GM11168 (cell line): ENCODE measurements at regions not wholly inside any gene's neighbourhood (a gene's known extent, or its start where the extent isn't known, plus 50 kb on each side); places are given as distances from the start of the nearest gene placed in this dataset.

Experiments
- in situ Hi-C: fragments of 300-500 bp; cut with MboI; formaldehyde crosslinking; loops from one replicate; pipeline ENCODE4 v1.12.0; 2022; ENCODE audit warnings: low sequenced_read_pairs; ENCODE audit not compliant: unreplicated experiment

DNA sequence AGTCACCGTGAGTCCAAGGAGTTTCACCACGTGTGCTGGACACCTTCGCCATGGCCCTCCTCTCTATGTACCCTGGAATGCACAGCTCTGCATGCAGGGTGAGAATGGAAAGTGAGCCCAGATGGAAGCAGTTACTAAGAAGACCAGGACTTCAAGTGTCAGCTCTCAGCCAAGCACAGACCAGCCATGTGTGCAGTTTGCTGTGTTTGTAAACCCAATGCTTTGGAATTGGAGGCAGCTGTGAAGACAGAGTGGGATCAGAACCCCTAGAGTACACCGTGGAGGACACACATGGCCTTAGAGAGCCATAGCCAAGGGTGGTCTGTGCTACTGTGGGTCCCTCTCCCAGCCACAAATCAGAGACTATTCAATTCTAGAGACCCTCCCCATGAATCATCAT lies 655.5 kb upstream of the ID2 start:
- in situ Hi-C loops = no loop called here

DNA sequence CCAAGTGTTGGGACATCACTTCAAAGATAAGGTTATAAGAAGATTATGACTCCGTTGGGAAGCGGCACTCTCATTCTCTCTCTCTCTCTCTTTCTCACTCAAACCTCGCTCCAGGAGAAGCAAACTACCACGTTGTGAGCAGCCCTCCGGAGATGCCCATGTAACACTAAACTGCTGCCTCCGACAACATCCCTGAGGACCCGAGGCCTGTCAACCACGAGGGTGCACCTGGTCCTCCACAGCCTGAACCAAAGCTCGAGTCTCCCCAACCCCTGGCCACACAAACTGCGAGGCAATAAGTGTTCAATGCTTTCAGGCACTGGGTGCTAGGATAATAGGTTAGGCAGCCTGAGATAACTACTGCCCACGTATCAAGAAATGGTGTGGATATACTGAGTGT lies 654.5 kb upstream of the ID2 start:
- in situ Hi-C loops = no loop called here

DNA sequence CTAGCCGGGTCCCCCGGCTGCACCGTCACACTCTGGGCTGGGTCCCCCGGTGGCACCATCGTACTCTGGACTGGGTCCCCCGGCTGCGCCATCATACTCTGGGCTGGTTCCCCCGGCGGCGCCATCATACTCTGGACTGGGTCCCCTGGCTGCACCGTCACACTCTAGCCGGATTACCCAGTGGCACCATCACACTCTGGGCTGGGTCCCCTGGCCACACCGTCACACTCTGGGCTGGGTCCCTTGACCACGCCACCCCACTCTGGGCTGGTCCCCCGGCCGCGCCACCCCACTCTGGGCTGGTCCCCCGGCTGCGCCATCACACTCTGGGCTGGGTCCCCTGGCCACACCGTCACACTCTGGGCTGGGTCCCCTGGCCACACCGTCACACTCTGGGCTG lies 653.8 kb upstream of the ID2 start:
- in situ Hi-C loops = no loop called here

DNA sequence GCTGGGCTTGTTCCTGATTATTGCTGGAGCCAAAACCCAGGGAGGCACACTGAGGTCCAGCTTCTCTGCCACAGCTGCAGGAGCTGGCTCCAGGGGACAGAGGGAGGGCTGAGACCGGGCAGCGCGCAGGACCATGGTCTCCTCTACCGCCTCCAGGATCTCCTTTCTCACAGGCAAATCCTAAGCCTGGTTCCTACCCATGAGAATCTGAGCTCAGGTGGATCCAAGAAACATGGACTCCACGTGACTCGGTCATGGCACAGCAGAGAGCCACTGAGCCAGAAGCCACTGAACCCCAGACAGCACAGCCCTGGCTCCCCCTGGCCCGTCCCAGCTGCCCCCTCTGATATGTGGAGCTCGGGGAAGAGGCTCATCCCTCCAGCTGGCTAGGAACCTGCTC lies 653.4 kb upstream of the ID2 start:
- in situ Hi-C loops = no loop called here

DNA sequence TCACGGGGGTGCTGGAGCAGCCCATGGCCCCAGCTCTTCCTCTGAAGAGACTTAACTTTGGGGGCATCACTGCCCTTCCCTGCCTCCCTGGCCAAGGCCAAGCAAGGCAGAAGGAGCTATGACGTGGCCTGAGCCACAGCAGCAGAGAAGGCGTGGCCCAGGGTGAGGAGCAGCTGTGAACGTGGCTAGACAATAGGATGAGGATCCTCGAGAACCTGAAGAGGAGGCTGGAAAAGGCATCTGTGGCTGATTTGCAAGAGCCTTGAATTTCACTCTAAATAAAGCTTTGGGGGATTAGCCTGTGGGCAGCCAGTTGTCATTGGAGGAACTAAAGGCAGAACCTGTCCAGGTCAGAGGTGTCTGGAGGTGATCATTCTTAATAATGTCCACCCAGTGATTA lies 652.9 kb upstream of the ID2 start:
- in situ Hi-C loops = no loop called here

DNA sequence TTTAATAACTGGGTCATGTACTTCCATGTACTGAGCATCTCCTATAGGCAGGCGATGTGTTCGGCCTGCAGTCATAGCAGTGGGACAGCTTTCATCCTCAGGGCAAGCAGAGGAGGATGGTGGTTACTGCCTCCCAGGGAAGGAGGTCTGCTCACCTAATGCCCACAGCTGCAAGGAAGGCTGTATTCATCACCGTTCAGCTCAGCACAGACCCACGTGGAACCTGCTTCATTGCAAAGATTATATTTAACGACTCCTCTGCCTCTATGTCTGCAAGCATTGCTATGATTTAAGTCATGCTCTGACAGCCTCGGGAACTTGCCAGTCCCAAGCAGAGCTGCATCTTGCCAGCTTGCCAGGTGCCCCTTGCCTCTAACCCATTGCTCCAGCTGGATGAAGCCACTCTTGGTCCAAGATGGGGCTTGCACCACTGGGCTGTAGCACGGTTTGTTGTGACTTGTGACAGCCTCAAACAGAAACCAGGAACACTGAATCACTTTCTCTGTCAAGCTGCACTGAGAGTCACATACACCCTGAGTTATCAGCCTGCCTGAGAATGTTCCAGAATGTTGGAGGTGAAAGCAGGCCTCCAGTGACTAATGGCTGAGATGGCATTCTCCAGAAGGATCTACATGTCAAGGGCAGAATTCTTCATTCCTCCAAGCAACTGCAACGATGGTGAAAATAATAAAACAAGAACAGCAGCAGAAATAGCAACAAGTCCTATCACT lies 651.1 kb upstream of the ID2 start:
- in situ Hi-C loops = no loop called here

DNA sequence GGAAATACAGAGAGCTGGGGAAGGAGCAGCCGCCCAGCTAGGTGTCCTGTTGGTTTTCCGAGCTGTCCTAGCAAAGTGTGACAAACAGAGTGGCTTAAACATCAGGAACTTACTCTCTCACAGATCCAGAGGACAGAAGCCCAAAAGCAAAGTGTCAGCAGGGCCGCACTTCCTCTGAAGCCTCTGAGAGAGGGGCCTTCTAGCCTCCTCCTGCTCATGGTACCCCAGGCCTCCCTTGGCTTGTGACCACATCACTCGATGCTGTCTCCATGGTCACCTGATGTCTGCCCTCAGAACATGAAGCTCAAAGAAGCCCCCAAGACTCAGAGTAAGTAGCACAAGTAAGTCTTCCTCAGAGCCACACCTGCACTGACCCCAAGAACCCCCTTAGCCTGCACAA lies 650.5 kb upstream of the ID2 start:
- in situ Hi-C loops = no loop called here

DNA sequence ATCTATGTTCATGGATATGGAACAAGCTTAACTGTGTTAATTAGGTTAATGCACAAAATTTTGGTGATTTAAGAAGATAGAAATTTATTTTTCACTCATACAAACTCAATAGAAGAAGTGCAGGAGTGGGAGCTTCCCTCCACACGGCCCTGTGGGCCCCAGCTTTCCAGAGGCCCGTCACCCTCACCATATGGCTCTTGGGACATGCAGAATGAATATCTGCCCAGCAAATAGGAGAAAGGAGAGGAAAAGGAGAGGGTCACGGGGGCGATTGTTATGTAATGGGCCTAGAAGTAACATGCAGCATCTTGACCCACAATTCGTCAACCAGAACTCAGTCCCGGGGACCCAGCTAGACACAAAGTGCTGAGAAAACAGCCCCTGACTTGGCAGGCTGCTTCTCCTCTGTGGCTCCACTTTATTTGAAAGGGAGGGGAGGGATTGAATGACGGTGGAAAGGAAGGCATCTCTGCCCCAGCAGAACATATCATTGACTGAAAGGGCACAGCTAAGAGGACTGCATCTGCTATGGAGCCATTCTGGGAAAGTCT lies 648.2 kb upstream of the ID2 start:
- in situ Hi-C loops = no loop called here

DNA sequence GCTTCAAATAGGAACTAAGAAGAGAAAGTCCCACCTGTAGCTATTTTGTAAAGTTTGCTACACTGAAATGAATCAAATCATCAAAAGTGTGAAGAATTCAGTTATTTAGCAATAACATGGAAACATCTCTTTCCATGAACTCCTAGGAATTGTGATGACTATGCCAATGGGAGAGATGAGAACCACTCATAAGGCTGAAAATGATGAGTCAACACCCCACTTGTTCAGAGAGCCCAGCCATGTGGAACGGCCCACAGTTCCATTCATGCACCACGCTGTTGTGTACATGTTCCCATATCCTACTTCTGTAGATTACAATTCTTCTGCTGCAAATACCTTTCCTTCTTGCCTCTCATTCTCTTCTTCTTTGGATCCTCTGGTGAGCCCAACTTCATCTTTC lies 645.5 kb upstream of the ID2 start:
- in situ Hi-C loops = no loop called here

DNA sequence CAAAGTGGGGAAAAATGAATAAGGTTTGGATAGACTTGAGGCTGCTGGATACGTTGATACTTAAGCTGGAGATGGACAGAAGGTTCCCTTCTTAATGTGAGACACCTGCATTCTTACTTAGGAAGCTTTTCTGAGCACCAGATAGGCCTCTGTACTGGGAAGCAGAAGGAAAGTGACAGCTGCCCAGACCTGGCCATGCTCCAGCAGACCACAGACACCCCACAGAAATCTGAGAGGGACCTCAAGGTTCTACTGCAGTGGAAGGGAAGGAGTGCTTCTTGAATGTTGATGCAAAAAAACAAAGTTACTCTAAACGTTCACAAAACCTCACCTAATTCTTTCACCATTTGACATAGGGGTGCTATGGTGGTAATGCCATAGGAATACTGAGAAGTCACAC lies 642.1 kb upstream of the ID2 start:
- in situ Hi-C loops = no loop called here

DNA sequence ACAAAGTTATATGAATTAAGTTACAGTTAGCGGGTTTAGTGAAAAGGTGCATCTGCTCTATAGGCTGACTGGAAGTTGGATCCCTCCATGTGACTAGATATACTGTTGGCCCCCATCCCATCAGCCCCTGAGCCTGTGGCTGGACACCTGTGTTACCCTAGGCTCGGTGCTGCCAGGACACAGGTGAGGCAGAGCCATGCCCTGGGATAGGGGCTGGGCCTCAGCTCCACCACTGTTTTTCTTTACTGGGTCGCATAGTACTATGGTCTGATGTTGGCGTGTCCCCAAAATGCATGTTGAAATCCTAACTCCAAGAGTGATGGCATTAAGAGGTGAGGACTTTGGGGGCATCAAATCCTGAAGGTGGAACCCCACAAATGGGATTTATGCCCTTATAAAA lies 638.6 kb upstream of the ID2 start:
- in situ Hi-C loops = no loop called here

DNA sequence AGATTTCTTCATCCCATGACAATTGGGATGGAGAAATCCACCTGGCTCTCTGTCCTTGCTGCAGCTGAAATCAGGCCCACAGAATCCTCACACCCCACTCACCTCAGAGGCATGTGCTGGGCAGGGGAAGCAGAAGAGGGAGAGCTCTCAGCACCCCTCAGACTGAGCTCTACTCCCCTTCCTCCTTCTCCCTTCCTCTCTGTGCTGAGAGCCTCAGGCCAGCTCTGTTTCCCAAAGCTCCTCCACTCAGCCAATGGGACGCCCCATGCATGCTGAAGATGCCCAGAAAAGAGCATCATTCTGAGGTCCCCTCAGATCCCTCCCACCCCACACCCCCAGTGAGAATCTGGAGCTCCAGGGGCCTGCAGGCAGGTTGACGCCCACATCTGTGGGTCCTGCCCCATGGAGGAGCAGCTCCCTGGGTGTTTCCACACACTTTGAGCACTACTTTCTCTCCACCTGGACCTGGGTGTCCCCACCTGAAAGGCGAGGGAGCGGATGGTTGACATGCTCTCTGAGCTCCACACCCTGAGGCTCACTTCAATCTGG lies 637.7 kb upstream of the ID2 start:
- in situ Hi-C loops = no loop called here

DNA sequence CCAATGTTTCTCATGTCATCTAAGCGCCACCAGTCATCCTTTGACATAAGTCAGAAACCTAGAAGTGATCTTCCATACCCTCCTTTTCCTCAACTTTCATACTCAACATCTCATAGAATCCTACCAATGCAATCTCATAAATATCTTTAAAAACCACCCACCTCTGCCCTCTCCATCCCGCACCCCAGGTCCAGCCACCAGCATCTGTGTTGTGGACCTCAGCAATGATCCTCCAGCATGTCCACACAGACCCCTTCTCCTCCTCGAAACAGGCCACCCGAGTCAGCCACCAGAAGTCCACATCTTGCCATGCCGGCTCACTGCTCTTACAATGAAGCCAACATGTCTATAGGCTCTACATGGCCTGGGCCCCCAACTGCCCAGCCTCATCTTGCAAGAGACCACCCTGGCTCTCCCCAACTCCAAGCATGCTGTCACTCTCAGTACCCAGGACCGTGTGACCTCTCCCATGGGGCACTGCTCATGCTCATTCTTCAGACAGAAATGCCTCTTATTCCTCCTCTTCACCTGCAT lies 636.7 kb upstream of the ID2 start:
- in situ Hi-C loops = no loop called here

DNA sequence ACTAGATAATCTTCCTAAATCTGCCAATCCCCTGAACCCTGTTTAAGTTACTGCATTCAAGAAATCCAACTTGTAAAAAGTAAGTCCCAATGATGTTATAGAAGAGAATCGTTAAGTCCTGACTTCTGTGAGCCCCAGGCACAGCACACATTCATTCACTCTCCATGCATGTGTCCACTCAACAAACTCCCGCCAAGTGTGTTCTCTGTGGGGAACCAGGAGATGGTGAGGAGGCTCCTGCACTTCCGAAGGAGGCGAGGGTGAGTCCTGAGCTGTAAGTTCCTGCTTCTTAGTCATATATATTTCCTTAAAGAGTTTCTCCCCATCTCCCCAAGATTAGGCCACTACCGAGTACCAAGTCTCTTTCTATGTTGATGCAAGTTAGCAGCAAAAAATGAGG lies 635.0 kb upstream of the ID2 start:
- in situ Hi-C loops = no loop called here

DNA sequence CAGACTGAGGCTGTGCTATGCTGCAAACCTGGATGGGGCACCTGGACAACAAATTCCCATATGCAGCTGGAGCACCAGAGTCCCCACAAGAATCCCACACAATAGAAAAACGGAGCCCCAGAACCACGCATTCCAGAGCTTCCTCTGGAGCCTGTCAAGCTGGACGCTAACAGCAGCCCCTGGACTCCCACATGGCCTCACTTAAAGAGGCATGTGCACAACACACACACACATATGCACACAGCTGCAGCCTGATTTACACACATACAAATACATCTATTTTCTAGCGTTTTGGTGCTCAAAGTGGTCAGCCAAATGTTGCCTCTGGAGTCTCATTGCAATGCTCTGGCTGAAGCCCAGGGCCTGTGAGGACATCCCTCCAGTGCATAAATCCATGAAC lies 632.7 kb upstream of the ID2 start:
- in situ Hi-C loops = no loop called here

DNA sequence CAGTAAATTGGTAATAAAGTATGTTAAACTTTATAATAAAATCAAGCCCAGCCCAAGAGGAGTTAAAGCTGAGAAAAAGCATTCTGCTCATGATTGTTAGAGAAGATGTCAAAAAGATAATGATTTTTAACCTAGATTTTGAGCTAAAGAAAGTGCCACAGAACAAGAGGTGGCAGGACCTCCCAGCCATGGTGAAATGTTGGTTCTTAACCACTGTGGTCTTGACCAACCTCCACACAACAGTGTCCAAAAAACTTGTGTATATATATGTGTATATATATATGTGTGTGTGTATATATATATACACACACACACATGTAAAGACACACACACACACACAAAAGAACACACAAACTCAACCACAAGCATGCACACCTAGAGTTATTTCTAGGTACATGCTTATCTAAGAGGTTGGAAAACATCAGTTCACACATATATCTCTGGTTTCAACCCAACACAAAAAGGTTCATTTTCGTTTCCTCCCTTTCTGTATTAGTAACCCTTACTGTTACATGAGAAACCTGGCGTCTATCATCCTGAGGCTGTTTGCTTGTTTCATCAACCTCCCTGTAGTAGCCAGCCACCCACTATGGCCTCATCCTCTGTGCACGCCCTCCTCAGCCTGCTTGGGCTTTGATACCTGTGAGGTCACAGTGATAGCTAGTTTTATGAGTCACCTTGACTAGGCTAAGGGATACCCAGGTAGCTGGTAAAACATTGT lies 631.8 kb upstream of the ID2 start:
- in situ Hi-C loops = no loop called here

DNA sequence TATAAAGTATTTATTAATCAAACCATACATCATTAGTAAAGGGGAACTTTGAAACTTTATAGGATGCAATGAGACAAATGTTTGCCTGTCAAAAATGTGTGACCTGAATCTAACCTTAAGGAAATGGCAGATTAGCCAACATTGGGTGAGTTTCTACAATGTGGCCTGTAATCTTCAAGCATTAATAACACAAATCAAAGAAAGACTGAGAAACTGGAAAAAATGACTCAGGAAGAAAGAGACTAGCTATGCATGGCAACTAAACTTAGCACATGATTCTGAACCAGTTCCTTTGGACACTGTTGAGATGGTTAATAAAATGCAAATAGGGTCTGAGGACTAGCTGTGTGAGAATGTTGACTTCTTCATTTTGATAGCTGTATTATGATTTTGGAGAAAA lies 628.6 kb upstream of the ID2 start:
- in situ Hi-C loops = no loop called here

DNA sequence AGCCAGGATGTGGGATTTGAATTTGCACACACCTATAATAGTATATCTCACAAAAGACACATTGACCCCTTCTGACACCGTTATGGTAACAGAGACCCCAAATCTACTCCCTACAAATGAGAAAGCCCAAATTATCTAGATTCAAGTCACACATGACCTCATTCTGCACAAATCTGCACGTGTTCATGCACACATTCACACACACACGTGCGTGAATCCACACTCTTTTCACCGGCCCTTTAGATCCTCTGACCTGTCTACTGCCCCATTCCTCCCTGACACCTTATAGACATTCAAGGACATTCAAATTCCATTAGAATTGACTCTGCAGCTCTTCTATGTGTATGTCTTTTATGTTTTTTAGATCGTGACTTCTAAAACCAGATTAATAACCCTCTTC lies 627.8 kb upstream of the ID2 start:
- in situ Hi-C loops = no loop called here

DNA sequence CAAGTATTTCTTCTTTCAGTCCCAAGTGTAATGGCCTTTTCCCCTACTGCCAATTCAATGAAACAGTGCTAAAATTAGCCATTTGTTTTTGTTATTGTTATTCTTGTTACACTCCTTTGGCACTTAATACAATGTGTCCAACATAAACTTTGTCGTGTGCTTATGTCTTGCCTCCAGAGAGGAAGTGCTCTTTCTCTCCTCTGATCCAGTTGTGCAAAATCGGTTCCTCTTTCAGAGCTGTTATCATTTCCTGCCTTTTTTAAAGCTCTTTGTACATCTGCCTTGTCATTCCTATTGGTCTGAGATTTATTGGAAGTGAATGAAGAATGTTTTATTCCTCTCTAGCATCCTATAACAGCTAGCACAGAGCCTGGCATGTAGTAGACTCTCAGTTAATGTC lies 623.2 kb upstream of the ID2 start:
- in situ Hi-C loops = no loop called here

DNA sequence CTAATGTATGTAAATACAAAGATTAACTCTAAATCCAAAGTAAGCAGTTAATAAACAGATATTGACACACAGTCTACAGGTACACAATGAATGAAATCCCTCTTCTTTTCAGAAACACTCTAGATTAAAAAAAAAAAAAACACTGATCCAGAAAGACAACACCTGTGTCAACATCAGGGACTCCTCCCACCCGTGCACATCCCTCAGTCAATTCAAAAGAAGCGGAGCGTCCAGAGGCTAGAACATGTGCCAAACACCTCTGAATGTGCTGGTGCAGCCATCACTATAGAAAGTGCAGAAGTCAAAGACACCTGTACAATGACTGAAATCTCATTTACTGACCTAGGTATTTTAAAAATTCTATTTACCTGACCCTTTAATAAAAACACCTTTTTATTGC lies 622.6 kb upstream of the ID2 start:
- in situ Hi-C loops = no loop called here

DNA sequence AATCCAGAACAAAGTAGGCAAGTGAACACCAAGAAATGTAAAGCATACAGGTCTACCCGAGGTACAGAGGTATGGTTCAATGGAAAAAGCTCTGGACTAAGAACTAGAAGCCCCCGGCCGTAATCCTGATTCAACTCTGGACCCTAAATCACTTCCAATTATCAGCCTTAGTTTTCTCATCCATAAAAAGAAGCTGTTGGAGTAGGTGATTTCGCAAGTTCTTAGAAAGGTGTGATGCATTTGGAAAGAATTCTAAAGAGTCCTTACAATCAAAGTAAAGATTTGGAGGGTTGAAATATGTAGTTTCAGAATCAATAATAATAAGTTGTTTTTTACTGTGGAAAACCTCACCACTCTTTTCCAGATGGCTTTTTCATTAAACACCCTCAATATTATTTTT lies 622.1 kb upstream of the ID2 start:
- in situ Hi-C loops = no loop called here
